GM21786 (cell line): ENCODE measurements at regions not wholly inside any gene's neighbourhood (a gene's known extent, or its start where the extent isn't known, plus 50 kb on each side); places are given as distances from the start of the nearest gene placed in this dataset.

Experiments
- ATAC-seq: cut with Tn5 transposase; IDR thresholded peaks from one replicate; pipeline ENCODE4 v1.9.1; 2021; ENCODE audit not compliant: unreplicated experiment

DNA sequence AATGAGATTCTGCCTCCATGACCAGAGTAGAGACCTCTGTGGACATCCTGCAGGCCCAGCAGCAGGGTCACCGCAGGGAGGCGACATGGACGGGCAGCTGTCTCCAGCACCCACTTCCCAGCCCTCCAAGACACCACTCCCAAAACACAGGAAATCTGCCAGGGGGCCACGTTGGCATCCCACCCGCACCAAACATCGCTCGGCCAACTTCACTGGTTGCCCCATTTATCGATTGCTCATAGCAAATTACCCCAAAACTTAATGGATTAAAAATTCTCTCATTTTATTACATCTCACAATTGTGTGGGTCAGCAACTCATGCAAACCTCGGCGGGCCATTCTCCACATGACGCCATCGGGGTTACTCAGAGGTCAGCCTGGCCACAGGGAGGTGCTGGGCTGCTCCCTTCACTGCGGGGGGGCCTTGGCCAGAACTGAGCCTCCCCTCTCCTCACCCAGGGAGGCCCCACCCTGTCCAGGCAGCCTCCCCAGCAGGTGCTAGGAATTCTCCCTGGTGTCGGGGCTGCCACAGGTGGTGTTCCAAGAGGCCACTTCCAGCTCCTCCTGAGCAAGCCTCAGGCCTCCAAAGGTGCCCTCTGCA is 420.7 kb upstream of the MYT1L start:
- no peak for ATAC-seq

GRCh38 chr2:2750867-2751714 is 420.0 kb upstream of the MYT1L start:
- no peak for ATAC-seq

DNA sequence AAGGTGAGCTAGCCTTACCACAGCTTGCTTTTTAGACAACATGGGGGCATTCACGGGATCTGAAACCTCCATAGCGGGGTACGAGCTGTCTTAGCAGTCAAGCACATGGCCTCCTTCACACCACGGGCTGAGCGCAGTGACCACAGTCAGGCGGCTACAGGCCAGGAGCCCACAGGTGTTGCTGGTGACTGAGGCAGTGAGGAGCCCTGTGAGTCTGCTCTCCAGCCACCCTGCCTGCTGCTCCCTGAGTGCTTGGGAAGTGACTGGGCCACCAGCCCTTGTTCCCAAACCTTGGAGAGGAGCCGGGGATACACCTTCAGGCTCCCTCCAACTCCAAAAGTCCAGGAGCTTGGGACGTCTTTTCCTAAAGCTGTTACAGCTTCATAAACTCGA is 418.1 kb upstream of the MYT1L start:
- ATAC-seq, result no peak

DNA sequence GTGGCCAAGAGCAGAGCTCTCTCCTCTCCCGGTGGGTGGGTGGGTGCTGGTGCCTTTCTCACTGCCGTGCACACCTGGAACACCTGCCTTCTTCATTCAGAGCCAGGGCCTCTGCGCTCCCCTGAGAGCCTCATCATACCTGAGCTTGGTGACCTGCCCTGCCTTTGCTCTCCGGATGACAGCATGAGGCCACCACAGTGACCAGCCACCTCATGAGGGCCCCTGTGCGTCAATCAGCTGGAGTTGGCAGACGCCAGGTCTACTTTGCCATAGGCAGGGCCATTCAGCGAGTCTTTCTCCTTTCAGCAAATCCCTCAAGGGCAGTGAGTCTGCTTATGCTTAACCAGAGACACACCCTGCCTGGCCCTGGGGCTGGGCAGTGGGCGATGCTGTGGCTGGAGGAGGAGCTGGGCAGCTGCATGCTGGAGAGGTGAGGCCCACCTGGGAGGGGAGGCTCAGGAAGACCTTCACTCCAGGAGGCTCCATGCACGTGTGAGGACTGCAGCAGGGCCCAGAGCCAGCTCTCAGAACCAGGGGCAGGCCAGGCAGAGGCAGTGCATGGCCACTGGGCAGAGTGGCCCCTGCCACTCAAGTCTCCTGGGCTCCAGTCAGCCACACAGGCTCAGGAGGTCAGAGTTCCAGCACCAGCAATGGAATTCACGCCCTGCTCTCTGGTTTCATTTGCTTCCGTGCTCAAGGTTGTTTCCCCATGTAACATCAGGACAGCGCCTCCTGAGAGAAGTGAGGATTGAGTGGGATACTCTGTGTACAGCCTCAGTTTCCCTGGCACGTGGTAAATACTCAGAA is 417.5 kb upstream of the MYT1L start:
- no peak for ATAC-seq

DNA sequence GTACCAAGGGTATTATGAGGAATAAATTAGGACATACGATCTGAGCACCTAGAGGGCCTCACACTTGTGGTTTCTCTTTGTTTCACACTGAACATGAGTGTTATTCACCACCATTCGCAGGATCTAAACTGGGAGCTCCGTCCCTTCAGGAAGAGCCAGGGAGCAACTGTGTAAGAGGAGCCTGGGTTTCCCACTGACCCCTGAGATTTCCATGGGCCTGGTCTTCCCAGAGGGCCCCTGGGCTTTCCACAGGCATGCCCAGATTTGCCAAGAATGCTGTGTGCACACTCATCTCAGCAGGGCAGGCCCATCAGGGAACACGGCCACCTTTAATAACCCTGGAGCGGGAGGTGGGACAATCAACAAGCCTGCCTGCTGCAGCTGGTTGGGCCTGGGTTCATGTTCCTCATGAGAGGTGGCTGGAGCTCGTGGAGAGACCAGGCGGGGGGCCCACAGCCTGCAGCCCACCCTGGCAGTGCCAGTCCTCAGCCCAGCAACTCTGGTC is 416.8 kb upstream of the MYT1L start:
- ATAC-seq, result no peak

- no peak for ATAC-seq
Observed at GRCh38 chr2:2746731-2747130, 415.7 kb upstream of the MYT1L start.

- ATAC-seq, result no peak
Observed at GRCh38 chr2:2744958-2745715, 414.1 kb upstream of the MYT1L start.

DNA sequence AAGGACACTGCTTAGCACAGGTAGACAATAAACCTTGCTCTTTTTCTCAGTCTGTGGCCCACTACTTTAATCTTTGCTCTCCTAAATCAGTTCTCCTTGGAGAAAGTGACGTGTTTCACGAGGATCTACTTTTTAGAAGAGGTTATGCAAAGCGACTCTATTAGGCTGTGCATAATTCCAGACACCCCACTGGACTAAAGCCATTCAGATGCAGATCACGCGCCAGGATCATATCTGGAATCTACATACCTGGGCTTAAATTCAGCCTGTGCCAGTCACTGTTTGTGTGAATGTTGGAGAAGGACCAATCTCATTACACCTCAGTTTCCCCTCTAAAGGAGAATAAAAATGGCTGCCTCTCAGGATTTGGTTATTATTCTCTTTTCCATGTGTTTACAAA is 413.0 kb upstream of the MYT1L start:
- ATAC-seq, result no peak

GRCh38 chr2:2743164-2743571 is 412.1 kb upstream of the MYT1L start:
- ATAC-seq, result no peak

DNA sequence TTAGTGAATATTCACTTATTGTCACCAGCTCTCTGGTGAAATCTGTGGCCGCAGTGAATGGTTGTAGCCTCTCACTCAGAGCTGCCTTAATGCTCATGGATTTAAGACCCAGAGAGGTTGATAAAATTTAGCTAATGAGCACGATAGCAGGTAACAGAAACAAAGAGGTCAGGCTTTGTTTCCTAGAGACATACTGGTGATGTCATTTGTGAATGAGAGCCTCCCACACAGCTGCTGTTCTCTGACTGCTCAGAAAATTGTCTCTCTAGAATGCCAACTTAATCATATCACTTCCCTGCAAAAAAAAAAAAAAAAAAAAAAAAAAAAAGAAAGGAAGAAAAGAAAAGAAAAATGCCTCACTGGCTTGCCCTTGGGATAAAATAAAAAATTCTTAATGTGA is 411.7 kb upstream of the MYT1L start:
- no peak for ATAC-seq

GRCh38 chr2:2740238-2740775 is 409.2 kb upstream of the MYT1L start:
- ATAC-seq, result no peak

DNA sequence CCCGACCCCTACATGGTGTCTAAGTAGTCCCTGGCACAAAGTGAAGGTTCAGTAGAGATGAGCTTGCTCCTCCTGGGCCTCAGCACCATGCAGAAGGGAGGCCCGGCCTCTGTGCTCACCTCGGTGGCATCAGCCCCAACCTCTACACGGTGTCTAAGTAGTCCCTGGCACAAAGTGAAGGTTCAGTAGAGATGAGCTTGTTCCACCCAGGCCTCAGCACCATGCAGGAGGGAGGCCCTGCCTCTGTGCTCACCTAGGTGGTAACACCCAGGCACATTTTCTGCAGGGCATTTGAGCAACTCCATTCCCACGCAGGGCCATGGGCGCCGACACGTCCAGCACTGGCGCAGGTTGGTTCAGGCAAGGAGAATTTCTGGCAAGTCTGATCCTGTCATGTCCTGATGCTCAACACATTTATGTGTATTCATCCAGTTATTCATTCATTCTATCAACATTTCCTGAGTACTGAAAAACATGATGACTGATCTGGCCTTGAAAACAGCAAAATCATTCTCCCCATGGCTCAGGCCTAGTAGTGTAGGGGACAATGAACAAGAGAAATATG is 408.2 kb upstream of the MYT1L start:
- no peak for ATAC-seq

DNA sequence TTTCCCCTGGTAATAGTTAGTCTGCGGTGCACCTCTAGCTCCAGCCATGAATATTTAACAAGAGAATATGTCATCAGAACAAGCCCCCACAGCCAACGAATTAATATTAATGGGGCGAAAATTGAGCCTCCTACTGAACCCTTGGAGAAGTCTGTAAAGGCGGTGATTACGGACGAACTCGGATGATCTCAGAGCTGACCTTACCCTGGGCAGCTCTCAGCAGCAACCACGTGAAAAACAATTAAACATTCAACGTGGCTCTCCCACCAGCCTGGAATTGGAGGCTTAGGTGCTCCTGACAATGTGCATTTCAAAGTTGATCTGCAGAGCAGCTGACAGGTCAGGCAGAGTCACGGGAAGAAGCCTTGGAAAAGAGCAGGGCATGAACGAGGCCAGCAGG is 407.6 kb upstream of the MYT1L start:
- no peak for ATAC-seq

DNA sequence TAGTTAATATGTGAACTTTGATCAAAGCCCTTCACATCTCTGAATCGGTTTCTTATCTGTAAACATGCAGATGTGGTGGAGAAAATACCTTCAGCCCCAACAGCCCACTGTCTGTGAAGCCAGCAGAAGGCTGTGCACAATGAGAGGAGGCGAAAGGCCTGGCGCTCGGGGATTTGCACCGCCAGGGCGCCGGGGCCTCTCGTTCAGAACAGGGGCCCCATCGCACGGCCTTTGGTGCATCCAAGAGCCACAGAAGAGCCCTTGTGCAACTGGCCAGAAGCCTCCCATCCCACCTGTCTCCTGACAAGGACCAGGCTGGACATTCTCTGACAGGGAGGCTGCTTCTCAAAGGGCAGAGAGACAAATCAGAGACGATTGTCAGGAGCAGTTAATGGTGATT is 407.2 kb upstream of the MYT1L start:
- no peak for ATAC-seq

GRCh38 chr2:2735041-2735440 is 404.0 kb upstream of the MYT1L start:
- no peak for ATAC-seq

DNA sequence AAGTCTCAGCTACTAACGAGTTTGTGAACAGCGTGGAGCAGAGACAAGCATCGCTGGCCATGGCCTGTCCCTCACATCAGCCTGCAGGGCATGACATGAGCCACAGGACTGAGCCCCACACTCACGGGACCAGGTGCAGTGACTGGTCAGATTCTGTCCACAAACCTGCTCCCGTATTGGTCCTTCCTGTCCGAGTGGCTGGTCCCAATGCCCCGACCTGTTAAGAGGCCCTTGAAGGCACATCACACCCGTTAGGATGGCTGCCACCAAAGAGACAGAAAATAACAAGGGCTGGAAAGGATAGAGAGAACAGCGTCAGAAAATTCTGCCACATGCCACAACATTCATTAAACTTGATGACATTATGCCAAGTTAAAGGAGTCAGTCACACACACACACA is 403.2 kb upstream of the MYT1L start:
- ATAC-seq, result no peak

GRCh38 chr2:2733818-2734217 is 402.7 kb upstream of the MYT1L start:
- no peak for ATAC-seq

DNA sequence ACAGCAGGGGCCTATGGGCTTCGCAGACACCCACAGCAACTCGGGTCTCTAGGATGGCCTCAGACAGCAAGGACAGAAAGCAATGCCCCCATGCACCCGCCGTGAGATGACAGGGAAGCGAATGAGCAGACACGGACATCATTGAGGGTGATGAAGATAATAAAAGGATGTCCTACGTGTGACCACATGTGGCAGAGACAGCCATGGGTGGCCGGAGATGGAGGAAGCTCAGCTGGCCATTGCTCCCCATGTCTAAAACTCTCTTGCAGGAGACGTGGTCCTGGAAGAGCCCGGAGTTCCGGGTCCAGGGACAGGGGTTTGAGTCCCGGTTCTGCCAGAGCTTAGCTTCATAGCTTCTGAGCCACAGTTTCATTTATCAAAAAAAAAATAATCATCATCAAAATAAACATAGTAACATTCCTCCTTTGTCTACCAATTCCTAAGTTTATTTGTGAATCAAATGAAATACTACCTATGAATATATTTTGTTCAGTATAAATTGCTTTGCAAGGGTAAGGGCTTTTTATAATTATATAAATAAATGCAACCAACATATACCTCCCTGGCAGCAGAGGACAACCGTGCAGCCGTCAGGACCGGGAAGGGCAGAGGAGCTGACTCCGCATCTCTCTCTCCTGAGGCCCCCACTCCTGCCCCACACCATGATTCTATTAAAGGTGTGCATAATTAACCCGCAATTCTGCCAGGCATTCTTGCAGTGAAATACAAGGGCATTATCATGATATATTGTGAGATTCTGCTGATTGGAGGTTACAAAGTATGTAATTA is 401.4 kb upstream of the MYT1L start:
- ATAC-seq, result no peak

DNA sequence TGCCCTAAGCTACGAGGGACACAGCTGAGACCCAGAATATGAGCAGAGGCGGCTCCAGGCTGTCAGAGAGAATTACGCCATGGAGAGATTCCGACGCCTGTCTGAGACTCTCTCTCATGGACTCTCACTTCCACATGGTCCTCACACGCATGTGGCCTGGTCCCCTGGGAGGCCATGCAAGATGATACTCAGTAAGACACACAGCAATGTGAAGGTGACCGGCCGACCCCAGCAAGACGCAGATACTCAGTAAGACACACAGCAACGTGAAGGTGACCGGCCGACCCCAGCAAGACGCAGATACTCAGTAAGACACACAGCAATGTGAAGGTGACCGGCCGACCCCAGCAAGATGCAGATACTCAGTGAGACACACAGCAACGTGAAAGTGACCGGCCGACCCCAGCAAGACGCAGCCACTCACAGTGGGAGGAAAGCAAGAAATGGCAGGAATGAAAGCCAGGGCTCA is 400.8 kb upstream of the MYT1L start:
- no peak for ATAC-seq
